Vagina (tissue), 2 donors: ENCODE measurements at regions not wholly inside any gene's neighbourhood (a gene's known extent, or its start where the extent isn't known, plus 50 kb on each side); places are given as distances from the start of the nearest gene placed in this dataset.
A peak's percentile ranks its signal among the peaks of the same experiment; 100 is the strongest.

Experiments used
- DNase-seq, 2 donors: peaks; one replicate each; pipeline ENCODE4 v3.0.0-alpha.2; 2017; ENCODE audit errors: extremely low spot score in 2 of 2
- H3K27ac ChIP-seq: fragments of 200-600 bp; sonication (generic); one replicate; pipeline ENCODE4 v1.5.1; 2019
- H3K27me3 ChIP-seq: fragments of 200-600 bp; sonication (generic); one replicate; pipeline ENCODE4 v1.5.1; 2019
- H3K36me3 ChIP-seq, 2 donors: fragments of 200-600 bp; sonication (generic); one replicate each; pipeline ENCODE4 v1.5.1; 2017 to 2019
- H3K4me1 ChIP-seq: fragments of 200-600 bp; sonication (generic); one replicate; pipeline ENCODE4 v1.5.1; 2019
- H3K4me3 ChIP-seq, 2 donors: fragments of 200-600 bp; sonication (generic); 1 replicate in 1 of 2; 2 replicates in 1 of 2; pipeline ENCODE4 v1.5.1; 2016 to 2019
- H3K9me3 ChIP-seq: fragments of 200-600 bp; sonication (generic); one replicate; pipeline ENCODE4 v1.5.1; 2019
- POLR2A ChIP-seq, 2 donors: fragments of 450-650 bp; IDR thresholded peaks; one replicate each; pipeline ENCODE4 v1.6.1; 2017; ENCODE audit warnings: antibody characterized with exemption in 2 of 2, mild to moderate bottlenecking in 2 of 2, moderate library complexity in 2 of 2
- POLR2AphosphoS5 ChIP-seq, 2 donors: sonication (generic); formaldehyde crosslinking; IDR thresholded peaks; one replicate each; pipeline ENCODE4 v1.9.0; 2017; ENCODE audit warnings: antibody characterized with exemption in 2 of 2, mild to moderate bottlenecking in 2 of 2, low read depth in 1 of 2; ENCODE audit not compliant: insufficient read depth in 1 of 2
- intact Hi-C: fragments of 100-400 bp; cut with DNase I; formaldehyde crosslinking; loops from one replicate; pipeline ENCODE4 v1.15.1; 2023
- TF ChIP-seq, protein P1 (sequence below), 3 experiments: fragments of 450-650 bp in 2 of 3; fragments of 200-600 bp in 1 of 3; sonication (generic) in 1 of 3; IDR thresholded peaks; one replicate each; pipeline ENCODE4 v1.5.1; 2017 to 2019; ENCODE audit warnings: antibody characterized with exemption in 3 of 3, mild to moderate bottlenecking in 2 of 3, moderate library complexity in 2 of 3

DNA sequence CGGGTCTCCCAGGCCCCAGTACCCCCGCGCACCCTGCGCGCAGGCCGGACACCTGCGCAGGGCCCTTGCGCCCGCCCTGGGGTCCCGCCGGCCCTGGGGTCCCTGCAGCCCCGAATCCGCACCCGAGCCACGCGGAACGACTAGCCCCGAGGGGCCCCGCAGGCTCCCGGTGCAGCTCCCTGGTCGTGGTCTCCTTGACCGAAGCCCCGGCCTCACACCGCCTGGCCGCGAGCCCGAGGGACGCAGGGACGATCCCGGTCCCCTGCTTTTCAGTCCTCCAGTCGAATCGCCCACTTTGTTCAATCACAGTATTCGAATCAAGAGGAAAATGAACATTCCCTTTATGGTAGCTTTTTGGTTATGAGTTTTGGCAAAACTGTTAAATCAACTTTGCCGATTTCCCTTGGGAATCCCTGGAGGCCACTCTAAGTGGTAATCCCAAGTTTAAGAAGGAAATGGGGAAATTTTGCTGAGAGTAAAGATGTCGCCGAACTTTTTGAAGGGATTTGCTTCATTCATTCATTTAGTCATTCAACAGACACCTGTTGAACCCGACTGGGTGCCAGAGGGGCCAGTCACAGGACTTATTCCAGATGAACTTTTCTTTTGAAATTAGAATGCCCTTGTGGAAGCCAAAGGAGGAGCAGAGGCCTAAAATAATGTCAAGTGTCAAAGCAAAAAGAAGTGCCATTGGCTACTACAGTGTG, 75.0 kb downstream of the ZIC5 start:
- DNase-seq: no peak
- Histone ChIP-seq H3K9me3 (no peaks in the 10 kb centered on the region), H3K36me3 (no peaks in the 10 kb centered on the region), H3K27ac (no peak overlapping the region), H3K4me1 (peaks cover 12% of the 10 kb centered on the region), H3K27me3 (no peaks in the 10 kb centered on the region), H3K4me3 (no peak overlapping the region)
- TF ChIP-seq POLR2AphosphoS5 (IDR thresholded peaks at IDR 0.05; ENCODE audit: insufficient read depth in 1 of 2, low read depth in 1 of 2) (no peak), POLR2A (IDR thresholded peaks at IDR 0.05) (no peak)
- intact Hi-C loops: no loop called here

DNA sequence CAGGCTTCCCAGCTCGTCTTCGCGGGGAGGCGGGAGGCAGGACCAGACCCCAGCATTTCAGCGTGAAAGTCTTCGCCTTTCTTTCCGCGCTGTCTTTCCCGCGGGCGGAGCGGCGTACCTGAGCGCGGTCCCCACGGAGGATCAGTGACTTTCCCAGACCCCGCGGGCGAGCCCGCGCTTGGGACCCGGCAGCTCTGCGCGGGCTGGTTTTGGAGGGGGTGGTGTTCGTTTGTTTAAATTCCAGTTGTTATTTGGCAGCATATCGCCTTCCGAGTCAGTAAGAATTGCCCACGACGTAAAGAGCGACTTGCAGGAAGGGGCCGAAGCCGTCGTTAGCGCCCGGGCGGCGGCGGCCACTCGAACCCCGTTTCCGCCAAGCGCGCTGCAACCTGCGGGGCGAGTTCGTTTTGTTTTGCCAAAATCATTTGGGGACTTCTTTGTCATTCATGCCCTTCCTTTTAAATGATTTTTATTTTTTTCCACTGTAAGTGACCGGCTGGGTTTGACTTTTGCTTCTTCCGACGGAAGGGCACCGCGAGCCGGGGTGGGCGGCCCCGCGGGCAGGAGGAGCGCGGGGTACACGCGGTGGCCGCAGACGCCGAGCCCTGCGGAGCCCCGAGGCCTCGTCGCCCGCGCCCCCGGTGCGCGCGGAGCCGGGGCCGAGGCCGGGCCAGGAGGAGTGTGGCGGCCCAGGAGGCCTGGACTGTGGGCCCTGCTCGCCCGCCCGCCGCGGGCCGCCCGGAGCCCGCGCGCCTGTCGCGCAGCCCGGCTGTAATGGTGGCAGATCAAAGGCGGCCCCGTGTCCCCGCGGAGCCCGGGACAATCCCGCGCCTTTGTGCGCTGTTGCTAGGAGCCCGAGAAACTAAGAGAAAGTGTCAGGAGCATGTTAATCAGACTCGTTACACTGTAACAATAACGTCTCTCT, 75.9 kb downstream of the ZIC5 start:
- no peak for DNase-seq
- Histone ChIP-seq H3K4me3 (peak overlapping the region; percentile 15 to 34), H3K9me3 (no peaks in the 10 kb centered on the region), H3K4me1 (peaks cover 12% of the 10 kb centered on the region), H3K36me3 (no peaks in the 10 kb centered on the region), H3K27me3 (no peaks in the 10 kb centered on the region), H3K27ac (no peak overlapping the region)
- intact Hi-C loops: no loop called here
- TF ChIP-seq, protein P1, sequence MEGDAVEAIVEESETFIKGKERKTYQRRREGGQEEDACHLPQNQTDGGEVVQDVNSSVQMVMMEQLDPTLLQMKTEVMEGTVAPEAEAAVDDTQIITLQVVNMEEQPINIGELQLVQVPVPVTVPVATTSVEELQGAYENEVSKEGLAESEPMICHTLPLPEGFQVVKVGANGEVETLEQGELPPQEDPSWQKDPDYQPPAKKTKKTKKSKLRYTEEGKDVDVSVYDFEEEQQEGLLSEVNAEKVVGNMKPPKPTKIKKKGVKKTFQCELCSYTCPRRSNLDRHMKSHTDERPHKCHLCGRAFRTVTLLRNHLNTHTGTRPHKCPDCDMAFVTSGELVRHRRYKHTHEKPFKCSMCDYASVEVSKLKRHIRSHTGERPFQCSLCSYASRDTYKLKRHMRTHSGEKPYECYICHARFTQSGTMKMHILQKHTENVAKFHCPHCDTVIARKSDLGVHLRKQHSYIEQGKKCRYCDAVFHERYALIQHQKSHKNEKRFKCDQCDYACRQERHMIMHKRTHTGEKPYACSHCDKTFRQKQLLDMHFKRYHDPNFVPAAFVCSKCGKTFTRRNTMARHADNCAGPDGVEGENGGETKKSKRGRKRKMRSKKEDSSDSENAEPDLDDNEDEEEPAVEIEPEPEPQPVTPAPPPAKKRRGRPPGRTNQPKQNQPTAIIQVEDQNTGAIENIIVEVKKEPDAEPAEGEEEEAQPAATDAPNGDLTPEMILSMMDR (IDR thresholded peaks at IDR 0.05): no peak
- TF ChIP-seq POLR2AphosphoS5 (IDR thresholded peaks at IDR 0.05; ENCODE audit: insufficient read depth in 1 of 2, low read depth in 1 of 2) (no peak), POLR2A (IDR thresholded peaks at IDR 0.05) (no peak)

DNA sequence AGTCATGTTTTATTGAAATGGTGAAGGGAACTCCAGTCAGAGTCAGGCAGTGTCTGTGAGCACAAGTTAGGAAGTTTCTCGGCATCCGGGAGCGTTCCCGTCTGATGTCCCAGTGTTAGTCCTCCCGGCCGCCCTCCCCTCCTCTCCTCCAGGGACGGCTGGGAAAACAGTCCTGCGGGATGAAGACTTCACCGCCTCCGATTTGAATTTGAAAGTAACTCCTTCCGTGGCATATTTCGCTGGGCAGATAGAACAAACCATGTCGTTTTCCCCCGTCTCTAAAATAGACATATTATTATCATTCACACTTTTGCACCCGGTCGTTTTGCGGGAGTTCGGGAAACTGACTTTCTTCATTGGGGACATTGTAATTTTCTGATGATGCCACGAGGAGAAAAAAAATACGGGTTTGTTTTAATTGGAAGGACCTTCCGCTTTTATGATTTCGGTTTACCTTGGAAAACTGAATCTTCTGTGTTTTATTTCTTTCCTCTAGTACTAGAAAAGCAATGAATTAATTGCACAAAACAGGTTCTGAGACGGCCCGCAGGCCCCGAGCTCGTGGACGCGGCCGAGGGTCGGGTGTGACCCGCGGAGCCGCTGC, 76.6 kb downstream of the ZIC5 start:
- Histone ChIP-seq H3K27ac (no peak overlapping the region), H3K27me3 (no peaks in the 10 kb centered on the region), H3K4me1 (peaks cover 12% of the 10 kb centered on the region), H3K4me3 (peak overlapping the region; percentile 15 to 34), H3K9me3 (no peaks in the 10 kb centered on the region), H3K36me3 (no peaks in the 10 kb centered on the region)
- no peak for TF ChIP-seq POLR2A (IDR thresholded peaks at IDR 0.05)
- TF ChIP-seq POLR2AphosphoS5 (IDR thresholded peaks at IDR 0.05; ENCODE audit: insufficient read depth in 1 of 2, low read depth in 1 of 2): no peak
- TF ChIP-seq, protein P1 (IDR thresholded peaks at IDR 0.05): no peak
- intact Hi-C loops: no loop called here
- no peak for DNase-seq

DNA sequence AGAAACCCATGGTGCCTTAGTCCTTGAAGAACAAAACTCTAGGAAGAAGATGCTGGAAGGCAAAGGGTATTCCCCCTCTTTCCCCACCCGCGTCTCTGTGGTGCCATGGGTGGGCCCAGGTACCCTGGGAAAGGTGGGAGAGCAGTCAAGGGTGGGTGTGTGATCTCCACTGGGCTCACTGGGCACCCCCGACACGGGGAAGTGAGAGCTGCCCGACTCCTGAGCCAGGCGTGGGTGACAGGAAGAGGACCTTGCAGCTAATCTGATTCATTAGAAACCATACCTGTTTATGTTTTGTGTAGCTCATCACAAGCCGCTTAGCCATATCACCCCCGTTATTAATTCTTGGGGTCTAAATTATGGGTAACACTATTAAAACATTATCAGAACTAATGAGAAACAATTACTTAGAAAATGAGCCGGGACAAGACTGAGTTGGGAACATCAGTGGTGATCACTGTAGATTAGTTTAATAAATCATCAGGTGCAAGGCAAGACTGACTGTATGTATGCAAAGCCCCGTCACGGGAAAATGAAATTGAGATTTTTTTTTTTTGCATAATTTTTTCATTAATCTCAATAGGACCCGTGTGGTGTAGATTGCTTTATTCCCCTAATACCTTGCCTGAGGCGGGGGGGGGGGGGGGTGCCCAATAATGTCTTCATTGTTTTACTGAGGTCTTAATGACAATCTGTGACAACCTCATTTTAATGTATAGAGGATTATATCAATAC, 77.3 kb downstream of the ZIC5 start:
- no peaks in the 10 kb centered on the region for H3K27me3 ChIP-seq
- DNase-seq: no peak
- TF ChIP-seq POLR2A (IDR thresholded peaks at IDR 0.05) (no peak), POLR2AphosphoS5 (IDR thresholded peaks at IDR 0.05; ENCODE audit: insufficient read depth in 1 of 2, low read depth in 1 of 2) (no peak)
- TF ChIP-seq, protein P1 (IDR thresholded peaks at IDR 0.05): no peak
- H3K36me3 ChIP-seq: no peaks in the 10 kb centered on the region
- intact Hi-C loops: no loop called here
- H3K4me1 ChIP-seq: peaks cover 12% of the 10 kb centered on the region
- H3K27ac ChIP-seq: no peak overlapping the region
- peak overlapping the region in 1 of 2 donors; percentile 15 for H3K4me3 ChIP-seq
- no peaks in the 10 kb centered on the region for H3K9me3 ChIP-seq

DNA sequence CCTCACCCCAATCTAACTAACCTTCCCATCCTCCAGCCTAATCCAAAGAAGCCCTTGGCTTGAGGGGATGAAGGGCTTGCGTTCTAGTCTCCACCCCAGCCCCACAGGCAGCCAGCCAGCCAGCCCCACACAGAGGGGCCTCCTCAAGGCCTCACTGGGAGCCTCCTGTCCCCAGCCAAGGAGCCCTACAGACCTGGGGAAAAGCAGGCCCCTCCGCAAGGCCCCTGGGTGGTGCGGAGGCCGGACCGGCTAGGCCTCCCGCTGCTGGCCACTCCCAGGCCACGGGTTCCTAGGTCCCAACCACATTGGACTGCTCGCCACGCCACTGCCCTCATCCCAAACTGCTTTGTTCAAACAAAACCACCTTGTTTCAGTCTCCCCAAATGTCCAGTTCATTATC, 78.0 kb downstream of the ZIC5 start:
- TF ChIP-seq, protein P1 (IDR thresholded peaks at IDR 0.05): no peak
- TF ChIP-seq POLR2A (IDR thresholded peaks at IDR 0.05): no peak
- no peak for TF ChIP-seq POLR2AphosphoS5 (IDR thresholded peaks at IDR 0.05; ENCODE audit: insufficient read depth in 1 of 2, low read depth in 1 of 2)
- intact Hi-C loops: no loop called here
- H3K36me3 ChIP-seq: no peaks in the 10 kb centered on the region
- no peak overlapping the region for H3K4me3 ChIP-seq
- no peak overlapping the region for H3K27ac ChIP-seq
- no peak for DNase-seq
- no peaks in the 10 kb centered on the region for H3K27me3 ChIP-seq
- no peaks in the 10 kb centered on the region for H3K9me3 ChIP-seq
- H3K4me1 ChIP-seq: peaks cover 12% of the 10 kb centered on the region
